ENCODE measurements at regions not wholly inside any gene's neighbourhood (a gene's known extent, or its start where the extent isn't known, plus 50 kb on each side); places are given as distances from the start of the nearest gene placed in this dataset.

- no peak for TF ChIP-seq CTCF (IDR thresholded peaks at IDR 0.05)
- TF ChIP-seq POLR2A (IDR thresholded peaks at IDR 0.05), result no peak
Observed at GRCh38 chr11:44408141-44408540, 98.2 kb upstream of the ALX4 start.

Data from tibial nerve (tissue), 3 donors.